HG02623 (cell line): ENCODE measurements at regions not wholly inside any gene's neighbourhood (a gene's known extent, or its start where the extent isn't known, plus 50 kb on each side); places are given as distances from the start of the nearest gene placed in this dataset.

Experiments
- ATAC-seq: cut with Tn5 transposase; IDR thresholded peaks from one replicate; pipeline ENCODE4 v1.9.1; 2021; ENCODE audit warnings: moderate library complexity; ENCODE audit not compliant: unreplicated experiment

DNA sequence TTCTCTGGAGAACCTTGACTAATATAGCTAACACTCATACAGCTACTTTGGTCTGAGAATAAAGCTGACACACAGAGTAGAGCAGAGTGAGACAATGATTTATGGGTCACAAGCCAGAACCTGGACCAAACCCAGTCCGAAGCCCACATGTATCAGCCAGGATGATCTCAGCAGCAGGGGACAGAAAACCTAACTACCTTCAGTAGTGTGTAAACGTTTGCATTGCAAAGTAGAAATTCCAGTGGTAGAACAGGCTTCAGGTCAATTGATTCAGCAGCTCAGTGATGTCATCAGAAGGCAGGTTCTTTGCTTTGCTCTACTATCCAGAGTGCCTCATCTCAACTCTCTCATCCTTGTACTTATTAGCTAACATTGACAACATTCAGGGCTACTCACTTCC lies 62.5 kb upstream of the PALS2 start:
- ATAC-seq: no peak

DNA sequence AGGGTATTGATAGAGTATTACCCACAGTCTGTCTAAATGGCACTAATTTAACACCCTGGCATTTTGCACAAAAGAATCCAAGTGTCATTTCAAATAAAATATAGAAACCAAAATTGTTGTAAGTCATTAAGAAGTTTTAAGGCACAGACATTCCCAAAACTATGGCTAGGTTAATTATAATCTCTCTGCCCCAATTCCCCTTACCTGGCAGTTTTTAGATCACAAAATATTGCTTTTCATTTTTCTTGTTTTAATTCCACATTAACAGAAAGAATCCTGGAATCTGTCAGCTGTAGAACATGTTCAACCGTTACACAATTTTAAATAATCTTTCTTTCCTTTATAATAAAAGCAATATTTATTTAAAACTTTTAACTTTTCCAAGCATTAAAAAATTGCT lies 56.1 kb upstream of the PALS2 start:
- no peak for ATAC-seq

DNA sequence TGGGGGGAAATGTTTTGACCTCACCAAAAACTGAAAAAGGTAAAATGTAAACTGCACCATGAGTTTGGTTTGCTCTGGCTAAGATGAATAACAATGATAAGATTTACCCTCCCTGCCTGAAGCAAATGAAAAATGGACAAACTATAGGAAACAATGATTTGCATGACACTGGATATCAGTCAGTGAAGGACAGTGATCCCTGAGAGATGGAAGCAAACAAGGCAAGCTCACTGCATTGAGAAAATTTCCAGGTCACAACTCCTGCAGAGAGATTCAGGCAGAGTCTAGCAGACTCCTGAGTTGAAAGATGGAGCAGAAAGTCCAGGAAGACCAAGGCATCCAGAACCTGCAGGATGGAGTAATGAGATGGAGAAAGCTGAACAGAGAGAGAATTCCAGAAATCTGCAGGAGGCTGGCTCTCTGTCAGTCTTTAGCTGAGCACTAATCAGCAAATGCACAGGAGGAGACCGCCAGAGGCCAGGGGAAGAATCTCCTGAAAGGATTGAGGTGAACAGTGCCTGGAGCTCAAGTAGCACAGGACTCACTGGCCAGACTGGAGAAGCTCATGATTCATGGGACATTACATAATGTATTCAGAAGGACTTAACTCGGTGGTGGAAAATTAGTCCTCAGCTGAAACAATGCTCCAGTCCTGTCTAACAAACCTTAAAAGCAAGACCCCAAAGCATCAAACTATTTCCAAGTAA lies 51.2 kb upstream of the PALS2 start:
- no peak for ATAC-seq
